ENCODE measurements at regions not wholly inside any gene's neighbourhood (a gene's known extent, or its start where the extent isn't known, plus 50 kb on each side); places are given as distances from the start of the nearest gene placed in this dataset.

DNA sequence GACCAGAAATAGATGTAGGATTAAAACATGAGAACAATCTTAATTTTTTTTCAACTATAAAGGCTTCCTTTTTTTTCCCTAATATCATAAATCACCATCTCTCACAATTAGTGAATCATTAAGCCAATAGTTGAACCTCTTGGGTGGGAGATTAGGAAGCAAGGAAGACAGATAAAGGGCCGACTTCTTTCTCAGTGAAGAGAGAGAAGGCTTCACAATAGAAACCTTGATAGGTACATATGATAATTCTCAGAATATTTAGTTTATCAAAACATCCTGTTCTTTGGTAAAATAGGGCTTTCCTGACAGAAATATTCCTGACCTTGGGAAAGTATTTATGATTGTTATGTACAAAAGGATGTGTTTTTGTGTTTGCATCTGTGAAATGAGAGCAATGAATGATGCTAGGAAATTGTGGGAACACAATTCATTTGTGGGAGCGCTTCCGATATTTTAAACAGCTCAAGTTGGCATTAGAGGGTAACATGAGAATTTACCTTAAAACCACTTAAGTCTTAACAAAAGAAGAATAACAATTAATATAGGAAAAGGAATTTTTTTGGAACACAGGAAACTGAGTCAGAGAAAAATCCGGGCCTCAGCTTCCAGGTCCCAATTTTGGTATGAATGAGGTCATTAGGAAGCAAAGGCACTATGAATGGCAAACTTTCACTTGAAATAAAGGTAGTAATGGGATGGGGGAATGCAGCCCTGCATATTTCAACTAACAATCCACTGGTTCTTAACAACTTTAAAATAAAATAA, 263.2 kb upstream of the TGFBR2 start:
- TF ChIP-seq EZH2 (IDR thresholded peaks at IDR 0.05; ENCODE audit: low read depth, unreplicated experiment) (no peak), ZNF114 (CRISPR knock-in tag; IDR thresholded peaks at IDR 0.05) (no peak), JUNB (IDR thresholded peaks at IDR 0.05; ENCODE audit: unreplicated experiment) (no peak), POLR2AphosphoS5 (IDR thresholded peaks at IDR 0.05; ENCODE audit: low read depth) (no peak), ZNF331 (CRISPR knock-in tag; IDR thresholded peaks at IDR 0.05; ENCODE audit: low read depth) (no peak), EZH2phosphoT487 (IDR thresholded peaks at IDR 0.05; ENCODE audit: unreplicated experiment) (no peak), STAT1 (IDR thresholded peaks at IDR 0.05; ENCODE audit: unreplicated experiment) (no peak), CREB1 (CRISPR knock-in tag; IDR thresholded peaks at IDR 0.05; ENCODE audit: low read depth) (no peak)
- TF ChIP-seq, protein P1, sequence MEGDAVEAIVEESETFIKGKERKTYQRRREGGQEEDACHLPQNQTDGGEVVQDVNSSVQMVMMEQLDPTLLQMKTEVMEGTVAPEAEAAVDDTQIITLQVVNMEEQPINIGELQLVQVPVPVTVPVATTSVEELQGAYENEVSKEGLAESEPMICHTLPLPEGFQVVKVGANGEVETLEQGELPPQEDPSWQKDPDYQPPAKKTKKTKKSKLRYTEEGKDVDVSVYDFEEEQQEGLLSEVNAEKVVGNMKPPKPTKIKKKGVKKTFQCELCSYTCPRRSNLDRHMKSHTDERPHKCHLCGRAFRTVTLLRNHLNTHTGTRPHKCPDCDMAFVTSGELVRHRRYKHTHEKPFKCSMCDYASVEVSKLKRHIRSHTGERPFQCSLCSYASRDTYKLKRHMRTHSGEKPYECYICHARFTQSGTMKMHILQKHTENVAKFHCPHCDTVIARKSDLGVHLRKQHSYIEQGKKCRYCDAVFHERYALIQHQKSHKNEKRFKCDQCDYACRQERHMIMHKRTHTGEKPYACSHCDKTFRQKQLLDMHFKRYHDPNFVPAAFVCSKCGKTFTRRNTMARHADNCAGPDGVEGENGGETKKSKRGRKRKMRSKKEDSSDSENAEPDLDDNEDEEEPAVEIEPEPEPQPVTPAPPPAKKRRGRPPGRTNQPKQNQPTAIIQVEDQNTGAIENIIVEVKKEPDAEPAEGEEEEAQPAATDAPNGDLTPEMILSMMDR (conservative IDR thresholded peaks at IDR 0.05; ENCODE audit: low read depth in 2 of 2) = no peak
- TF ChIP-seq, protein P2, sequence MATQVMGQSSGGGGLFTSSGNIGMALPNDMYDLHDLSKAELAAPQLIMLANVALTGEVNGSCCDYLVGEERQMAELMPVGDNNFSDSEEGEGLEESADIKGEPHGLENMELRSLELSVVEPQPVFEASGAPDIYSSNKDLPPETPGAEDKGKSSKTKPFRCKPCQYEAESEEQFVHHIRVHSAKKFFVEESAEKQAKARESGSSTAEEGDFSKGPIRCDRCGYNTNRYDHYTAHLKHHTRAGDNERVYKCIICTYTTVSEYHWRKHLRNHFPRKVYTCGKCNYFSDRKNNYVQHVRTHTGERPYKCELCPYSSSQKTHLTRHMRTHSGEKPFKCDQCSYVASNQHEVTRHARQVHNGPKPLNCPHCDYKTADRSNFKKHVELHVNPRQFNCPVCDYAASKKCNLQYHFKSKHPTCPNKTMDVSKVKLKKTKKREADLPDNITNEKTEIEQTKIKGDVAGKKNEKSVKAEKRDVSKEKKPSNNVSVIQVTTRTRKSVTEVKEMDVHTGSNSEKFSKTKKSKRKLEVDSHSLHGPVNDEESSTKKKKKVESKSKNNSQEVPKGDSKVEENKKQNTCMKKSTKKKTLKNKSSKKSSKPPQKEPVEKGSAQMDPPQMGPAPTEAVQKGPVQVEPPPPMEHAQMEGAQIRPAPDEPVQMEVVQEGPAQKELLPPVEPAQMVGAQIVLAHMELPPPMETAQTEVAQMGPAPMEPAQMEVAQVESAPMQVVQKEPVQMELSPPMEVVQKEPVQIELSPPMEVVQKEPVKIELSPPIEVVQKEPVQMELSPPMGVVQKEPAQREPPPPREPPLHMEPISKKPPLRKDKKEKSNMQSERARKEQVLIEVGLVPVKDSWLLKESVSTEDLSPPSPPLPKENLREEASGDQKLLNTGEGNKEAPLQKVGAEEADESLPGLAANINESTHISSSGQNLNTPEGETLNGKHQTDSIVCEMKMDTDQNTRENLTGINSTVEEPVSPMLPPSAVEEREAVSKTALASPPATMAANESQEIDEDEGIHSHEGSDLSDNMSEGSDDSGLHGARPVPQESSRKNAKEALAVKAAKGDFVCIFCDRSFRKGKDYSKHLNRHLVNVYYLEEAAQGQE (IDR thresholded peaks at IDR 0.05; ENCODE audit: unreplicated experiment) = no peak

Data from GM23338 (cell line).